ENCODE measurements at regions not wholly inside any gene's neighbourhood (a gene's known extent, or its start where the extent isn't known, plus 50 kb on each side); places are given as distances from the start of the nearest gene placed in this dataset.

GRCh38 chr13:112134391-112135075, 67.6 kb downstream of the SOX1 start:
- no peak for DNase-seq
- CTCF ChIA-PET = no interaction called here
- Histone ChIP-seq H3K36me3 (ENCODE audit: insufficient read depth, low read length) (no peaks in the 10 kb centered on the region), H3K4me1 (ENCODE audit: insufficient read depth, low read length) (no peaks in the 10 kb centered on the region), H3K4me3 (ENCODE audit: low read length) (no peak overlapping the region), H3K9me3 (ENCODE audit: control insufficient read depth in 1 of 2, insufficient read depth in 1 of 2, low read length in 2 of 2) (peaks cover 0 to 21% of the 10 kb centered on the region in 2 experiments), H3K27me3 (ENCODE audit: control insufficient read depth in 1 of 2, insufficient read depth in 2 of 2, low read length in 2 of 2) (peaks cover 0 to 2% of the 10 kb centered on the region in 2 experiments), H3K27ac (ENCODE audit: low read depth in 1 of 2, low read length in 2 of 2) (no peak overlapping the region)
- POLR2A ChIA-PET = no interaction called here
- Mint-ChIP-seq H3K36me3 (ENCODE audit: low read depth) (no peaks in the 10 kb centered on the region), H3K4me1 (ENCODE audit: low read depth) (no peaks in the 10 kb centered on the region), H3K27ac (no peak overlapping the region), H3K9me3 (no peaks in the 10 kb centered on the region), H3K27me3 (peaks cover 13% of the 10 kb centered on the region), H3K4me3 (no peak overlapping the region)
- no peak for ATAC-seq (ENCODE audit: poor library complexity)
- intact Hi-C loops (cut with DNase I, micrococcal nuclease) = no loop called here
- TF ChIP-seq CTCF (IDR thresholded peaks at IDR 0.05) = no peak

- Mint-ChIP-seq H3K9me3 (no peaks in the 10 kb centered on the region), H3K36me3 (ENCODE audit: low read depth) (no peaks in the 10 kb centered on the region)
- POLR2A ChIA-PET = no interaction called here
Measured at GRCh38 chr13:112136095-112136494, 69.1 kb downstream of the SOX1 start.

GRCh38 chr13:112137144-112137543, 70.2 kb downstream of the SOX1 start:
- peaks cover 26% of the 10 kb centered on the region for H3K27me3 Mint-ChIP-seq
- POLR2A ChIA-PET = no interaction called here
- intact Hi-C loops (cut with DNase I, micrococcal nuclease) = no loop called here
- Histone ChIP-seq H3K4me3 (ENCODE audit: low read length) (no peak overlapping the region), H3K27me3 (ENCODE audit: control insufficient read depth in 1 of 2, insufficient read depth in 2 of 2, low read length in 2 of 2) (peaks cover 0 to 2% of the 10 kb centered on the region in 2 experiments), H3K9me3 (ENCODE audit: control insufficient read depth in 1 of 2, insufficient read depth in 1 of 2, low read length in 2 of 2) (peaks cover 0 to 6% of the 10 kb centered on the region in 2 experiments), H3K4me1 (ENCODE audit: insufficient read depth, low read length) (no peaks in the 10 kb centered on the region), H3K36me3 (ENCODE audit: insufficient read depth, low read length) (no peaks in the 10 kb centered on the region), H3K27ac (ENCODE audit: low read depth in 1 of 2, low read length in 2 of 2) (no peak overlapping the region)
- CTCF ChIA-PET = no interaction called here
- H3K27ac Mint-ChIP-seq = no peak overlapping the region
- no peak overlapping the region for H3K4me3 Mint-ChIP-seq
- H3K4me1 Mint-ChIP-seq (ENCODE audit: low read depth) = no peaks in the 10 kb centered on the region
- no peak for TF ChIP-seq CTCF (IDR thresholded peaks at IDR 0.05)
- H3K36me3 Mint-ChIP-seq (ENCODE audit: low read depth) = no peaks in the 10 kb centered on the region
- no peak for ATAC-seq (ENCODE audit: poor library complexity)
- no peaks in the 10 kb centered on the region for H3K9me3 Mint-ChIP-seq
- DNase-seq = no peak

More at GRCh38 chr13:112136095-112136494, 69.1 kb downstream of the SOX1 start:
- Mint-ChIP-seq H3K4me1 (ENCODE audit: low read depth) (no peaks in the 10 kb centered on the region), H3K27me3 (peaks cover 20% of the 10 kb centered on the region), H3K27ac (no peak overlapping the region), H3K4me3 (no peak overlapping the region)
- CTCF ChIA-PET = no interaction called here
- Histone ChIP-seq H3K27ac (ENCODE audit: low read depth in 1 of 2, low read length in 2 of 2) (no peak overlapping the region), H3K4me1 (ENCODE audit: insufficient read depth, low read length) (no peaks in the 10 kb centered on the region), H3K4me3 (ENCODE audit: low read length) (no peak overlapping the region), H3K36me3 (ENCODE audit: insufficient read depth, low read length) (no peaks in the 10 kb centered on the region), H3K9me3 (ENCODE audit: control insufficient read depth in 1 of 2, insufficient read depth in 1 of 2, low read length in 2 of 2) (peaks cover 0 to 16% of the 10 kb centered on the region in 2 experiments), H3K27me3 (ENCODE audit: control insufficient read depth in 1 of 2, insufficient read depth in 2 of 2, low read length in 2 of 2) (peaks cover 0 to 2% of the 10 kb centered on the region in 2 experiments)
- no peak for DNase-seq
- intact Hi-C loops (cut with DNase I, micrococcal nuclease) = no loop called here
- ATAC-seq (ENCODE audit: poor library complexity) = no peak
- TF ChIP-seq CTCF (IDR thresholded peaks at IDR 0.05) = no peak

Data from CD4-positive, alpha-beta T cell (primary cell).